ENCODE measurements at regions not wholly inside any gene's neighbourhood (a gene's known extent, or its start where the extent isn't known, plus 50 kb on each side); places are given as distances from the start of the nearest gene placed in this dataset.

DNA sequence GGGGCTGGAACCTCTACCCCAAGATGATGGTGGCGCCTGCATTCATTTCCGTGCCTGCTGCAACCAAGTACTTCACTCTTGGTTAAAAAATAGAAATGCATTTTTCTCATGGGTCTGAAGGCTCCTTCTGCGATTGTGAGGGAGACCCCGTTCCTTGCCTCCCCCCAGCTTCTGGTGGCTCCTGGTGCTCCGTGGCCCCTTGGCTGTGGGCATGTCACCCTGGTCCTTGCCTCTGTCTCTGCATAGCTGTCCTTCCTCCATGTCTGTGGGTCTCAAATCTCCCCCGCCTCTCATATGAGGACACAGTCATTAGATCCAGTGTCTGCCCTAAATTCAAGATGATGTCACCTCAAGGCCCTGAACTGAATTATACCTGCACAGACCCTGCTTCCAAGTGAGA lies 317.9 kb downstream of the TCERG1L start:
- DNase-seq (ENCODE audit: low read depth in 2 of 2): no peak

DNA sequence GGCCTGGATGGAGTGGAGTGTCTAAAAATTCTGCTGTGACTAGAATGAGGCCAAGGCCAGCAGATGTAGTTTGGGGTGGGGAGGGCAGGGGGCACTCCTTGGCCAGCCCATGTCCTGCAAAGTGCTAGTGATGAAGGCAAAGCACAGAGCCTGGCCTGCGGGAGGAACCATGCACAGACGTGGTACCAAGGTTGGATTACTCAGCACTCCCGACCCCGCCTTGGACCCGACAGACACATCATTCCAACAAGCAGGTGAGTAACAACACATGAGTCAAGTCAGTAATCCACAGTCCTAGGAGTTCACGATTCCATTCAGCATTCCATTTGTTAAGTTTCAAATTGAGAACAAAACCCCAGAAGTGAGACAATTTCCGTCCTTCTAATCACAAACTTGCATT lies 317.3 kb downstream of the TCERG1L start:
- DNase-seq (ENCODE audit: low read depth in 2 of 2): no peak

DNA sequence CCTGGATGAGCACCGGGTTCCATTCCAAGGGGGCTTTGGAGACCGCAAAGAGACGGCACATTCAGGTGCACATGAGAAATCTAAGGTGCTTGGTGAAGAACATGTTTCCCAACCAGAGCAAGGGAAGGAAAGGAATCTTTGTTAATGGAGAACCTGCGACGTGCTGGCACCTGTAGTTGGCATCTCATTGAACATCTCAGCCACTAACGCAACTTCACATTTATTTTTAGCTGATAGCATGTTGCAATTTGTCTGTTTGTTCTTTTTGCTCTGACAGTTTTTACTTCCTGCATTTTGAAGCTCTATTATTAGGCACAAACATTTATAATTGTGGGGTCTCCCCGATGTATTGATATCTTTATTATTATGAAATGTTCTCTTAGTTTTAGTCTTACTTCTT lies 316.7 kb downstream of the TCERG1L start:
- DNase-seq (ENCODE audit: low read depth in 2 of 2): no peak

DNA sequence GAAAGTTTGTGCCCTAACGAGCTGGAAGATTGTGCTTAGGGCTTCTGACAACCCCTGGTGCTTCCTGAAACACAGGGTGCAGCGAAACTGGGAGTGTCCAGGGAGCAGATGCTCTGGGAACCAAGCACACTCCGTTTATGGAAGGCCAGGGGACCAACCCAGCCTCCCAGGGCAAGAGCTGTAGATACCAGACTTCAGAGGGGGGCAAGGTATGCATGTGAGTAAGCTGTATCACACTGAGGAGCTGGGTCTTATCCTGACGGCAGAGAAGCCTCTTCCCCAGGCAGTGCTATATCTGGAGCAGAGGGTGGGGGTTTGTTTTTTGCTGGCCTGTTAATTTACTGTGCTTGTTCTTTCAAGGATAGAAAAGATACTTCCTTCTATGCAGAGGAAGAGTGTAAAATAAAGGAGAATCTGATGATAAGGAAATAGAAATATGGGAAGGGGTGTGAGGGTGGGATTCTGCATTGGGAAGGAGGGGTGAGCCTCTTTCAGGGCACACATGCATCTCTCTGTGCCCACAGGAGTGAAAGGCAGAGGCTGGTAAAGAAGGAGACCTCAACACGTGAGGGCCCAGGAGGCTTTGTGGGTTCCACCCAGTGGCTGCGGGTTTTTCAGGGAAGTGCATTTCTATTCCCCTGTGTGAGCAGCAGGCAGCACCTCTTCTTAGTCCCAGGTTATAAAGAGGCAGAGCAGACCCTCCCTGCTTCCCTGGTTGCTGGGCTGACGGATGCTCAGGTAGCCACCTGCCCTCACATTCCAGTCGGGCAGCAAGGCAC lies 314.1 kb downstream of the TCERG1L start:
- DNase-seq (ENCODE audit: low read depth in 2 of 2): no peak

DNA sequence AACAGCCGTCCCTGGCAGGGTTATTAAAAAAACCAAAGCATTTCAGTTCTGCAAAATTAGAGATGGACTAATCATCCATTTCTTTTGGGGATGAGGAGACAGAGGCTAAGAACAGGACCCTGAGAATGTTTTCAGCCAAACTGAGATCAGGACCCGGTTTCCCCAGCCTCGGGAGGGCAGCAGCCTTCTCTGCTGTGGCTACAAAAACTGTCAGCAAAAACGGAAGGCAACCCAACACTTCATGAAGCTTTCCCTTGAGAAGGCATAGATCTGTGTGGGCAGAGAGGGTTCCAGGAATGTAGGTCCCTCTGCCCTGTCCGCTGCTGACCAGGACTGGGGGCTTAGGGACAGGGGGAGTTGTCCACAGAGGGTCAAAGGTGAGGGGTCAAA lies 313.5 kb downstream of the TCERG1L start:
- DNase-seq (ENCODE audit: low read depth in 2 of 2): no peak

DNA sequence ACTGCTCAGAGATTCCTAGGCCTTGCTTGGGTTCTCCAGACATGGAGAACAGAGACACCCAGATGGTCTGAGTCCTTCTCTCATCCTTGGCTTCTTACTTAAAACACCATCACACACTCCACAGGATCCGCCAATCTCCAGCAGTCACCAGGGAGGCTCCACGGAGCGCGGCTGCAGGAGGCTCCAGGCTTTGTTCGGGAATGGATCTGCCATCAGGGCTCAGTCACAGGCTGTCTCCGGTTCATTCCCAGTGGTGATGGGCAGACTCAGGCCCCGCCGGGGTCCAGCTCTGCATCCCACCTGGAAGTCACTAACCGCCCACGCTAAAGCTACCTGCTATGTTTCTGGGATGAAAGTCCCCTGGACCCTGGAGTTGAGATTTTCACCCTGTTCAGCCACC lies 312.9 kb downstream of the TCERG1L start:
- DNase-seq (ENCODE audit: low read depth in 2 of 2): no peak

- no peak for DNase-seq (ENCODE audit: low read depth in 2 of 2)
Measured at GRCh38 chr10:130999376-131000202, 311.9 kb downstream of the TCERG1L start.

DNA sequence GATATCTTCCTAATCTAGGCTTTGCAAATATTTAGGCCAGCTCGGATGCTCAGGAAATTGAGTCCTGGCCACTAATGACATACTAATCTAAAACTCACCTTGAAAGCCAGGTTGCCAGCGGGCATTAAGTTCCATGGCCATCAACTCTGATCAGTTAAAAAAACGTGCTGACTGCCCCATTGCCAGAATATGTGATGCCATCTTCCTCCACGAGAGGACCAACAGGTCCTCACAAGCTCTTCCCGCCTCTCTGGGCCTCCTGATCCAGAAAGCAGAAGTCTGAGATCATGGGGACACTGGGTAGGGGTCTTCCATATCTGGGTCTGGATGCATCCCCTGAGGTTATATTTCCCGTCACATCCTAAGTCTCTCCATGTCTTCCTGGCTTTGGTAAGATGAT lies 311.3 kb downstream of the TCERG1L start:
- no peak for DNase-seq (ENCODE audit: low read depth in 2 of 2)

- no peak for DNase-seq (ENCODE audit: low read depth in 2 of 2)
Measured at GRCh38 chr10:131000743-131001142, 310.8 kb downstream of the TCERG1L start.

DNA sequence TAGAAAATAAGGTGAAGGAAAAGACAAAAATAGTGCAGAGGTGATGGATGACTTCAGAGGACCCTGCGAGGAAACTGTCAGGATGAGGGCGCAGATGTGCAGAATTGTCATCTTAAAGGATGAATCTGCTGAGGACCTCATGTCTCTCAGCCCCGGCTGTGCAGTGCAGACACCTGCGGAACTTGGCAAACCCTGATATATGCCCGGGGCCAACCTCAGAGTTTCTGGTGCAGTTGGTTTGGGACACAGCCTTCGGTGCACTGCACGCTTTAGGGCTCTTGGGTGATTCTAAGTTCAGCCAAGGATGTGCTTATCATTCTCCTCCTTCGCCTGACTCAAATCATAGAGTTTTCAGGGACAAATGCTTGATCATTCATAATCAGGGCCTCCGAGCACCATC lies 310.1 kb downstream of the TCERG1L start:
- DNase-seq (ENCODE audit: low read depth in 2 of 2): no peak

DNA sequence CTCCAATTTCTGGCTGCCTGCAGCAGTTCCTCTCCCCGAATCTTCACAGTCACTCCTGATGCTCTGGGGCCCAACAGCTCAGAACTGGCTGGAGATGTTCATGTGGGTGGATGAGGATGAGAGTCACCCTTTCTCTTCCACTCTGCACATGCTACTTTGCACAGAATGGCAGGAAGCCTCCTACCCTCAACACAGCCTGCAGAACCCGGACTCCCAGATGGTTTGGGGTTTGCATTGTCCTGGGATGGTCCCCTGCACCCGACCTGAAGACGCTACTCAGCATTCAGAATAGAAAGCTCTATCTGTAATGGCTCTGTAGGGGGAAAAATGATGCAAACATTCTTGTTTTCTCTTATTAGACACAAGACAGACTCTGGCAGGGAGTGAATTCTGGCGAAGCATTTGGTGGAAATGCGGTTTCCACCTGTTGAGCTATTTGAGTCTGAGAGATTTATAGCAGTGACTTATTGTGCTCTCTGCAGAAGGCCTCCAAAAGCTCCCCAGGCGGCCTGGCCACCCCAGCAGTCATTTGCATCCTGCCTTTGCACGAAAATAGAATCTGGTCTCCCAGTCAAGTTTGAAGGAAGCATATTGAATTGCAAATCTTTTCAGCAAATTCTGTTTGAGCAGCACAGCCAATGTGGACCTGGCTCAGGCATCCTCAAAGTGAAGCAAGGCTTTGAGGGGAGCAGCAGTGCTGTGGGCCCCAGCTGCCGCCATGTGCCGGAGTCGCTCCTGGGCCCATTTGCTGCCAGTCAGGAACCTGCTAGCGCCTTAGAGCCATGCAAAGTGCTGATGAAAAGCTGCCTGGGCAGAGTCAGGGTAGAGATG lies 309.3 kb downstream of the TCERG1L start:
- no peak for DNase-seq (ENCODE audit: low read depth in 2 of 2)

GRCh38 chr10:131003455-131003854 lies 308.1 kb downstream of the TCERG1L start:
- DNase-seq (ENCODE audit: low read depth in 2 of 2): no peak

DNA sequence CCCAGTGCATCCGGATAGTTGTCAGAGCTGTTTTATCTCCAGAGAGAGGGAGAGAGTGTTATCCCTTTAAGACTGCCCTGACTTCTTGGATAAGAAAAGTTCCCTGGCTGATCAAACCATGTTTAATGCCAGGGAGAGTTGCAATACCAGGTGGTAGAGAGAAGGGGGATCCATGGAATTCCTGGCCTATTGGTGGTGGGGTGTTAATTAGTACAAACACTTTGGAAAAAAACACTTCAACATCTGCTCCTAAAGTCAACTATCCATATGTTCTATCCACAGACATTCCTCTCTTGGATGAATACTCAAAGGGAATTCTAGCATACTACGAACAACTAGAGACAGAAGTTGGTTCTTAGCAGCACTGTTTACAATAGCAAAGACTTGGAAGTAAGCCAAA lies 307.2 kb downstream of the TCERG1L start:
- DNase-seq (ENCODE audit: low read depth in 2 of 2): no peak

DNA sequence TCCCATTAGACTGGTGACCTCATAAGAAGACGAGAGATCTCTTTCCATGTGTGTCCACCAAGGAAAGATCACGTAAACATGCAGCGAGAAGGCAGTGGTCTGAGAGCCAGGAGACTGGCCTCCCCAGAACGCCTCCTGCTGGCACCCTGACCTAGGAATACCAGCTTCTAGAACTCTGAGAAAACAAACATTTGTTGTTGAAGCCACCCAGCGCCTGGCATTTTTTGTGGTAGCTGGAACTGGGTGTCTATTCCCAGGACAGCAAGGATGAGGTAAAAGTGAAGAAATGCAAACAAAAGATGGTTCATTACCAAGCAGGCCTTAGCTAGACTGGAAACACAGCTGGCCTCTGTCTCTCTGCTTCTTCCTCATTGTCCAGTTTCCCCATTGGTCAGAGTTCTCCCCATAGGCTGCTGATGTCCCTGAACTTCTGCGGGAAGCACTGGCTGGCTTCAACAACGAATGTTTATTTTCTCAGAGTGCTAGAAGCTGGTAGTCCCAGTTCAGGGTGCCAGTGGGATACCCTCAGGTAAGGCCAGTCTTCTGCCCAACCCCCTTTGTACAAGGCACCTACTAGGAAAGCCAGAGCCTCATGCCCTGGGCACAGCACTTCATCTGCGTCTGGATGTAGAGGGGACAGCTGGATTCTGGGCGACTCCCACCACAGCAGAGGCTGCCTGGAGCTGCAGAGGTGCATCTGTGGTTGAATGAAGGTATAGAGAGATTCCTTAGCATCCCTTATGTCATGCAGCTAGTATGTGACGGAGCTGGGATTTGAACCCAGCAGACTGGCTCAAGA lies 304.9 kb downstream of the TCERG1L start:
- DNase-seq (ENCODE audit: low read depth in 2 of 2): no peak

GRCh38 chr10:131009791-131010190 lies 301.7 kb downstream of the TCERG1L start:
- DNase-seq (ENCODE audit: low read depth in 2 of 2): no peak

- no peak for DNase-seq (ENCODE audit: low read depth in 2 of 2)
Measured at GRCh38 chr10:131010965-131011575, 300.5 kb downstream of the TCERG1L start.

DNA sequence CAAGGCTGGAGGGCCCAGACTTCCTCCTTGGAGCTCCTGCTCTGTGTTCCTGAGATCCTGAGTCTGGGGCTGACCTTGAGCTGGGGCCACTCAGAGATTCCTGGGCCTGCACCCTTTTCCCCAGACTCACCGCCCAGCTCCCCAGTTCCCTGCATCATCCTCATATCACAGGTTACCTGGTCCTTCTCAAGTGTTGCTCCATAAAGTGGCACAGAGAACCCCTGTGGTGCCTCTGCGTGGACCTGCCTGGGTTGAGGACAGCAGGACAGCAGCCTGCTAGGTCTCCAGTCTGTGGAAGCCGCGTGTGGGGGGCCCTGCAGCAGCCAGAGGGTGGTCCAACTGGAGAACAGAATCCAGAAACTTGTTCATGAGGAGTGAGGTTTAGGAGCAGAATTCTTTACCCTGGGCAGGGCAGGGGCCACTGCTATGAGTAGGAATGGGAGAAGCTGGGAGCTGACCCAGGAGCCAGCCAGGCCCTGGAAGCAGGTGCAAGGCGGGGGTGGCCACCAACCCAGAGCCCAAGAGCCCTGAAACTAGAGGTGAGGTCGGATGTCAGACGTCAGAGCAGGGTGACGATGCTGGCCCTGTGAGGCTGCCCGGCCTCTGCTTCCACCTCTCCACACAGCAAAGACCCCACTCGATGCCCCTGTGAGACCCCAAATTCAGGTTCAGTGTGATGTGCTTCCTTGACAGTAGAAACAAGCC lies 299.4 kb downstream of the TCERG1L start:
- no peak for DNase-seq (ENCODE audit: low read depth in 2 of 2)

- DNase-seq (ENCODE audit: low read depth in 2 of 2): no peak
Measured at GRCh38 chr10:131012641-131012985, 298.9 kb downstream of the TCERG1L start.

- no peak for DNase-seq (ENCODE audit: low read depth in 2 of 2)
Measured at GRCh38 chr10:131013281-131013912, 298.1 kb downstream of the TCERG1L start.

DNA sequence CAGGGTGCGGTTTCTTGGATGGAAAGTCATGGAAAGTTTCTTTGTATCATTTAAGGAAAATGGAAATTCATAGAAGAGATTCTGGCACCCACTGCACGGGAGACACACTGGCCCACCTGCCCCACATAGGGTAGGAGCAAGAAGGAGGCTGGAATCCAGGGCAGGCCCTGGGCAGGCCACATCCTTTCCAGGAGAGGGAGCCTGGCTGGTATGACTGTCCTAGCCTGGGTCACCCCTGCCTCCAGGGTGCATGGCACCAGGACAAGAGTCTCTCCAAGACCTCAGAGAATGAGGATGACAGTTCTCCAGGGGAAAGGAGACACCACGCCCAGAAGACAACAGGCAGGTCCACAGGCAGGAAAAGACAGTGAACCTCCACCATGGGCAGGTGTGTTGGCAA lies 297.2 kb downstream of the TCERG1L start:
- no peak for DNase-seq (ENCODE audit: low read depth in 2 of 2)

Measured in stimulated activated CD4-positive, alpha-beta T cell treated with anti-CD3 and anti-CD28 coated beads, Interleukin-12 subunit alpha, Interleukin-12 subunit beta, amount 100 ng/mL, for 24 hours (primary cell).